ENCODE measurements at regions not wholly inside any gene's neighbourhood (a gene's known extent, or its start where the extent isn't known, plus 50 kb on each side); places are given as distances from the start of the nearest gene placed in this dataset.

DNA sequence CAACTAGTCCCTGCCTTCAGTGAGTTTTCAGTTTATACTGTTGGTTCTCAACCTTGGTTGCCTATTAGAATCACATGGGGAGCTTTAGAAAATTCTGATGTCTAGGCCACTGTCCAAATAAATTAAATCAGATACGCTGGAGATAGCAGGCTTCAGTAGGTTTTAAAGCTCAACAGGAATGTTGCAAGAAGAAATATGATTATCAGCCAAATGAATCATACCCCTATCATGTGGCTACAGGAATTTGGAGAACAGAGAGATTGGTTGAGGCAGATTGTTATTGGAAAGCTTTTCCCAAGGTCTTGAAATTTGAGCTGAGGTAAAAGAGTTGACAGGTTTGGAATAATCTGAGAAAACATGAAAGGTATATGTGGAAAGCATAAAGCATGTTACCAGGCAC, 125.3 kb downstream of the WIF1 start:
- H3K36me3 ChIP-seq (ENCODE audit: insufficient read depth in 1 of 2, low read depth in 1 of 2) = no peaks in the 10 kb centered on the region
- TF ChIP-seq, protein P1, sequence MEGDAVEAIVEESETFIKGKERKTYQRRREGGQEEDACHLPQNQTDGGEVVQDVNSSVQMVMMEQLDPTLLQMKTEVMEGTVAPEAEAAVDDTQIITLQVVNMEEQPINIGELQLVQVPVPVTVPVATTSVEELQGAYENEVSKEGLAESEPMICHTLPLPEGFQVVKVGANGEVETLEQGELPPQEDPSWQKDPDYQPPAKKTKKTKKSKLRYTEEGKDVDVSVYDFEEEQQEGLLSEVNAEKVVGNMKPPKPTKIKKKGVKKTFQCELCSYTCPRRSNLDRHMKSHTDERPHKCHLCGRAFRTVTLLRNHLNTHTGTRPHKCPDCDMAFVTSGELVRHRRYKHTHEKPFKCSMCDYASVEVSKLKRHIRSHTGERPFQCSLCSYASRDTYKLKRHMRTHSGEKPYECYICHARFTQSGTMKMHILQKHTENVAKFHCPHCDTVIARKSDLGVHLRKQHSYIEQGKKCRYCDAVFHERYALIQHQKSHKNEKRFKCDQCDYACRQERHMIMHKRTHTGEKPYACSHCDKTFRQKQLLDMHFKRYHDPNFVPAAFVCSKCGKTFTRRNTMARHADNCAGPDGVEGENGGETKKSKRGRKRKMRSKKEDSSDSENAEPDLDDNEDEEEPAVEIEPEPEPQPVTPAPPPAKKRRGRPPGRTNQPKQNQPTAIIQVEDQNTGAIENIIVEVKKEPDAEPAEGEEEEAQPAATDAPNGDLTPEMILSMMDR (IDR thresholded peaks at IDR 0.05) = no peak
- no peaks in the 10 kb centered on the region for H3K27me3 ChIP-seq (ENCODE audit: insufficient read depth in 3 of 3, low read length in 2 of 3)
- H3K4me1 ChIP-seq = no peaks in the 10 kb centered on the region
- intact Hi-C loops (cut with DNase I) = no loop called here
- H3K27ac ChIP-seq = no peak overlapping the region
- DNase-seq = no peak
- H3K4me3 ChIP-seq = no peak overlapping the region
- ATAC-seq = no peak
- no peaks in the 10 kb centered on the region for H3K9me3 ChIP-seq
- WGBS, 3 donors = 18 to 28% (median 22%) methylated on average over 1 of the region's 1 CpG

DNA sequence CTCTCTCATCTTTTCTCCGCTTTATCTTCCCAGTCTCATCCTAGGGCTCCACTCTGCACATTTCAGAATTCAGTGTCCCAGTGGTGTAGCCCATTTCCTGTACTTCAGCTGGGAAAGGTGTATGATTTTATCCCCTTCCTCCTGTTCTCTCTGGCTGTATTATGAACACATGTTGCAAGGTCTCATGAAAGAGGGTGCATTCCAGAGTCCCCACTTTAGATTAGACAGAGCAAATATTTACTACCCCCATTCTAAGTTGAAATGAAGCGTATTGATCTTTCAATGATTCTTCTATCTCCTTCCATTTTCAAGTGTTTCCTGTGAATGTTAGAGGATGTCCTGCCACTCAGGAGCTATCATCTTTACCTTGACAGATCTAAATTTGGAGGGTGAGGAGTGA, 123.2 kb downstream of the WIF1 start:
- Histone ChIP-seq H3K4me3 (no peak overlapping the region), H3K9me3 (no peaks in the 10 kb centered on the region), H3K4me1 (no peaks in the 10 kb centered on the region), H3K27ac (no peak overlapping the region), H3K36me3 (ENCODE audit: insufficient read depth in 1 of 2, low read depth in 1 of 2) (no peaks in the 10 kb centered on the region), H3K27me3 (ENCODE audit: insufficient read depth in 3 of 3, low read length in 2 of 3) (no peaks in the 10 kb centered on the region)
- intact Hi-C loops (cut with DNase I) = no loop called here
- WGBS, 3 donors = 39 to 69% (median 57%) methylated on average over 2 of the region's 2 CpGs
- DNase-seq (no peak), ATAC-seq (no peak)
- TF ChIP-seq, protein P1 (IDR thresholded peaks at IDR 0.05) = no peak

DNA sequence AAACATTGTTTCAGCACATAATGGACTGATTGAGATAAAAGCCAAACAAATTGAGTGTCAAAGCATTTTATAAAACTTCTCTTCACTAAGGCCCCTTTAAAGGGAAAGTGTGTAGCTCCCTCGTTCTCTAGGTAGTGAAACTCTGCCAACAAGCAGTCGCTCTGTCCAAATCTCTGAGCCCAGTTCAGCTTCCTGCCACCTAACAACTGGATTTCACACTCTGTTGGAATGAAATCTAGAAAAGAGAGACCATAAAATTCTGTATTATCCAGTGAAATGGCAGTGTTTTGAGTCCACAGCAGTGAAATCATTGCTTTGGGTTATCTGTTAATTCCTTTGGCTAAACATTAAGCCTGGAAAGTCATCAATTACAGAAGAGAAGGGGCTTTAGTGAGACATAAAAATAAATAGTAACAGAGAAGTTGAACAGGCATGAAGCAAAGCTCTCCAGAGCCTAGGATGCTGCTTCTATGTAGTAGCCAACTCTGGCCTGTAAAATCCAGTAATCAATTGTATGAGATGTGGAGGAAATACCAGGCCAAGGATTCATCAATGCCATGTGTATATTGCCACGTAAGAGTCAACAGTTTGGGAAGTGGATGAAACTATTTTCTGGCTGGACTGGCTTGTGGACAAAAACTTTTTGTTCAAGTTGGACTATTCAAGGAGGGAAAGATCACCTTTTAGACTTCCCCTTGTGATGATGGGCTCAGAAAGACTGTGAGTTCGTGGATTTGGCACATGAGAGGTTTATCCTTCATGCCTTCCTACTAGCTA, 122.5 kb downstream of the WIF1 start:
- DNase-seq (no peak), ATAC-seq (no peak)
- 16 to 18% (median 18%) methylated on average over 4 of the region's 4 CpGs for WGBS, 3 donors
- Histone ChIP-seq H3K27ac (no peak overlapping the region), H3K27me3 (ENCODE audit: insufficient read depth in 3 of 3, low read length in 2 of 3) (no peaks in the 10 kb centered on the region), H3K4me1 (no peaks in the 10 kb centered on the region), H3K36me3 (ENCODE audit: insufficient read depth in 1 of 2, low read depth in 1 of 2) (no peaks in the 10 kb centered on the region), H3K4me3 (no peak overlapping the region), H3K9me3 (no peaks in the 10 kb centered on the region)
- intact Hi-C loops (cut with DNase I) = no loop called here
- TF ChIP-seq, protein P1 (IDR thresholded peaks at IDR 0.05) = no peak

DNA sequence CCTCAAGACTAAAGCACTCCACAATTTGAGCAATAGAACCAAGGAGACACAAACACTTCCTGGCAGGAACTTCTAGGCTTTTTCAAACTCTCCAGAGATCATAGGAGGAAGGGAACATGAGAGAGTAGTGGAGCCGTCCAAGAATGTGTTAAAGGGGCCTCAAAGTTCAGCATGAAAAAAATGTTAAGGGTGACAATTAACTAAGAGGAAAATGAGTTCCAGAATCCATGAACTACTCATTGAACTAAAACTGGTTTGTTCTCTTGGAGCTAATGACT, 122.0 kb downstream of the WIF1 start:
- intact Hi-C loops (cut with DNase I) = no loop called here
- H3K36me3 ChIP-seq (ENCODE audit: insufficient read depth in 1 of 2, low read depth in 1 of 2) = no peaks in the 10 kb centered on the region
- no peak for ATAC-seq
- H3K27ac ChIP-seq = no peak overlapping the region
- H3K9me3 ChIP-seq = no peaks in the 10 kb centered on the region
- TF ChIP-seq, protein P1 (IDR thresholded peaks at IDR 0.05) = no peak
- no peak overlapping the region for H3K4me3 ChIP-seq
- no peaks in the 10 kb centered on the region for H3K4me1 ChIP-seq
- H3K27me3 ChIP-seq (ENCODE audit: insufficient read depth in 3 of 3, low read length in 2 of 3) = no peaks in the 10 kb centered on the region
- WGBS, 3 donors = 7 to 13% (median 9%) methylated on average over 1 of the region's 1 CpG
- DNase-seq = no peak

Measured in psoas muscle (tissue), 7 donors.